ENCODE measurements at regions not wholly inside any gene's neighbourhood (a gene's known extent, or its start where the extent isn't known, plus 50 kb on each side); places are given as distances from the start of the nearest gene placed in this dataset.
"Not testable (repeated sequence)": the region's sequence is repeated elsewhere in the genome, so short reads cannot be mapped to it uniquely, and the experiment has no call there.

GRCh38 chr10:36017137-36017536, 375.0 kb upstream of the FZD8 start:
- Histone ChIP-seq H3K36me3 (no peaks in the 10 kb centered on the region), H3K4me3 (ENCODE audit: low read depth, low read length) (no peak overlapping the region), H3K9me3 (ENCODE audit: severe bottlenecking) (no peaks in the 10 kb centered on the region), H3K27ac (peak overlapping the region; percentile 63), H3K27me3 (ENCODE audit: insufficient read depth, low read depth, severe bottlenecking) (no peaks in the 10 kb centered on the region)
- no peak for TF ChIP-seq CTCF (IDR thresholded peaks at IDR 0.05; ENCODE audit: low read depth, low read length)
- no peak for DNase-seq

- no peaks in the 10 kb centered on the region for H3K27me3 ChIP-seq (ENCODE audit: insufficient read depth, low read depth, severe bottlenecking)
- no peaks in the 10 kb centered on the region for H3K9me3 ChIP-seq (ENCODE audit: severe bottlenecking)
- DNase-seq: no peak
- TF ChIP-seq CTCF (IDR thresholded peaks at IDR 0.05; ENCODE audit: low read depth, low read length): no peak
- no peaks in the 10 kb centered on the region for H3K36me3 ChIP-seq
- H3K4me3 ChIP-seq (ENCODE audit: low read depth, low read length): no peak overlapping the region
- H3K27ac ChIP-seq: no peak overlapping the region
These were observed 365.3 kb upstream of the FZD8 start for GRCh38 chr10:36007369-36007768.

DNA sequence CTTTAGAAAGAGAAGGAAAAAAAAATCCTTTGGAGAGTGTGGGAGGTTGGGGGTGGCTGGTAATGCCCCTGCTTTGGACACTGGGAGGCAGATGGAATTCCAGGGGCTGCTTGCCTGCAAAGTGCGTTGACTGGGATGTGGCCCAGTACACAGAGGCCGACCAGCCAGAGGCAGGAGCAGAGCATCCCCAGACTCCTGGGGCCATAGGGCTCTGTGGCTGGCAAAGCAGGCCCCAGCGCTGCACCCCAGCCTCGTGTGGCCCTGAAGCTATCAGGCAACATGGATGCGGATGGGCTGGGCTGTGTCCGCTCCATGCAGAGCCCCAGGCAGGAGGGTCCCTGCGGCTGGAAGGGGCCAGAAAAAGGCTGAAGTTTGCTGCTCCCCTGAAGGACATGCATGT, 361.6 kb upstream of the FZD8 start:
- DNase-seq: no peak
- no peak overlapping the region for H3K4me3 ChIP-seq (ENCODE audit: low read depth, low read length)
- H3K9me3 ChIP-seq (ENCODE audit: severe bottlenecking): no peaks in the 10 kb centered on the region
- no peaks in the 10 kb centered on the region for H3K27me3 ChIP-seq (ENCODE audit: insufficient read depth, low read depth, severe bottlenecking)
- H3K27ac ChIP-seq: no peak overlapping the region
- H3K36me3 ChIP-seq: no peaks in the 10 kb centered on the region
- no peak for TF ChIP-seq CTCF (IDR thresholded peaks at IDR 0.05; ENCODE audit: low read depth, low read length)

GRCh38 chr10:36003031-36003600, 361.0 kb upstream of the FZD8 start:
- Histone ChIP-seq H3K27ac (no peak overlapping the region), H3K4me3 (ENCODE audit: low read depth, low read length) (no peak overlapping the region), H3K36me3 (no peaks in the 10 kb centered on the region), H3K9me3 (ENCODE audit: severe bottlenecking) (no peaks in the 10 kb centered on the region), H3K27me3 (ENCODE audit: insufficient read depth, low read depth, severe bottlenecking) (no peaks in the 10 kb centered on the region)
- TF ChIP-seq CTCF (IDR thresholded peaks at IDR 0.05; ENCODE audit: low read depth, low read length): no peak
- no peak for DNase-seq

- DNase-seq: no peak
- Histone ChIP-seq H3K27me3 (ENCODE audit: insufficient read depth, low read depth, severe bottlenecking) (no peaks in the 10 kb centered on the region), H3K9me3 (ENCODE audit: severe bottlenecking) (no peaks in the 10 kb centered on the region), H3K27ac (no peak overlapping the region), H3K4me3 (ENCODE audit: low read depth, low read length) (no peak overlapping the region), H3K36me3 (no peaks in the 10 kb centered on the region)
- TF ChIP-seq CTCF (IDR thresholded peaks at IDR 0.05; ENCODE audit: low read depth, low read length): no peak
These were observed 360.3 kb upstream of the FZD8 start for GRCh38 chr10:36002445-36002844.

- DNase-seq: peak; percentile 33
- H3K9me3 ChIP-seq (ENCODE audit: severe bottlenecking); H3K4me3 ChIP-seq (ENCODE audit: low read depth, low read length); H3K36me3 ChIP-seq; H3K27ac ChIP-seq; H3K27me3 ChIP-seq (ENCODE audit: insufficient read depth, low read depth, severe bottlenecking): not testable (repeated sequence)
- TF ChIP-seq CTCF (IDR thresholded peaks at IDR 0.05; ENCODE audit: low read depth, low read length): peak; percentile 30; the same call in 1 of the 2 replicates
These were observed 358.7 kb upstream of the FZD8 start for GRCh38 chr10:36000754-36001153.
